OCI-LY1 (cell line): ENCODE measurements at regions not wholly inside any gene's neighbourhood (a gene's known extent, or its start where the extent isn't known, plus 50 kb on each side); places are given as distances from the start of the nearest gene placed in this dataset.

ENCODE experiments used
- H2AFZ ChIP-seq: fragments of 200-600 bp; sonication (generic), shearing (Covaris generic); 2 replicates; pipeline ENCODE4 v1.6.0; 2014; ENCODE audit warnings: antibody characterized with exemption, mild to moderate bottlenecking, low read length
- H3F3A ChIP-seq: fragments of 200-600 bp; sonication (generic), shearing (Covaris generic); 2 replicates; pipeline ENCODE4 v1.6.0; 2014; ENCODE audit warnings: mild to moderate bottlenecking, antibody characterized with exemption, low read length, moderate library complexity; ENCODE audit not compliant: insufficient read depth
- H3K27ac ChIP-seq: fragments of 200-600 bp; sonication (generic); 2 replicates; pipeline ENCODE4 v1.5.1; 2014; ENCODE audit warnings: low read length, mixed run types, mild to moderate bottlenecking, low read depth; ENCODE audit not compliant: poor library complexity, severe bottlenecking
- H3K27me3 ChIP-seq: fragments of 200-600 bp; sonication (generic); 2 replicates; pipeline ENCODE4 v1.6.0; 2014; ENCODE audit warnings: antibody characterized with exemption, mild to moderate bottlenecking, low read length, moderate library complexity; ENCODE audit not compliant: insufficient read depth
- H3K36me3 ChIP-seq: fragments of 200-600 bp; sonication (generic); 2 replicates; pipeline ENCODE4 v1.6.1; 2014; ENCODE audit warnings: mild to moderate bottlenecking, antibody characterized with exemption, low read length, moderate library complexity, mixed read lengths; ENCODE audit not compliant: insufficient read depth
- H3K4me1 ChIP-seq: fragments of 200-600 bp; sonication (generic); 2 replicates; pipeline ENCODE4 v1.5.1; 2014; ENCODE audit warnings: mild to moderate bottlenecking, low read length, moderate library complexity; ENCODE audit not compliant: insufficient read depth, severe bottlenecking
- H3K4me2 ChIP-seq: fragments of 200-600 bp; sonication (generic), shearing (Covaris generic); 2 replicates; pipeline ENCODE4 v1.6.1; 2014; ENCODE audit warnings: low read length
- H3K4me3 ChIP-seq: fragments of 200-600 bp; sonication (generic); 2 replicates; pipeline ENCODE4 v1.5.1; 2014; ENCODE audit warnings: low read length, low read depth, mild to moderate bottlenecking, mixed read lengths; ENCODE audit not compliant: poor library complexity, severe bottlenecking
- H3K79me2 ChIP-seq: fragments of 200-600 bp; shearing (Covaris generic); 2 replicates; pipeline ENCODE4 v1.6.1; 2016; ENCODE audit warnings: mixed run types, low read length, mixed read lengths; ENCODE audit not compliant: insufficient read depth
- H3K9ac ChIP-seq: fragments of 200-600 bp; sonication (generic), shearing (Covaris generic); 2 replicates; pipeline ENCODE4 v1.6.1; 2014; ENCODE audit warnings: mild to moderate bottlenecking, low read length, mixed read lengths
- H3K9me2 ChIP-seq: fragments of 200-600 bp; sonication (generic), shearing (Covaris generic); 2 replicates; pipeline ENCODE4 v1.6.1; 2014; ENCODE audit warnings: low read depth, mild to moderate bottlenecking, low read length, mixed read lengths
- H3K9me3 ChIP-seq: fragments of 200-600 bp; shearing (Covaris generic); 2 replicates; pipeline ENCODE4 v1.6.1; 2014; ENCODE audit warnings: low read length, mixed read lengths
- H4K20me1 ChIP-seq: fragments of 200-600 bp; sonication (generic), shearing (Covaris generic); 2 replicates; pipeline ENCODE4 v1.6.0; 2016; ENCODE audit warnings: mild to moderate bottlenecking, low read length; ENCODE audit not compliant: insufficient read depth
- CTCF ChIP-seq: fragments of 200-600 bp; sonication (generic), shearing (Covaris generic); IDR thresholded peaks from 2 replicates; pipeline ENCODE4 v1.5.1; 2017; ENCODE audit warnings: mild to moderate bottlenecking, antibody characterized with exemption, low read length, moderate library complexity, mixed read lengths
- EZH2 ChIP-seq: fragments of 200-600 bp; sonication (generic), shearing (Covaris generic); IDR thresholded peaks from 2 replicates; pipeline ENCODE4 v1.8.0; 2017; ENCODE audit warnings: borderline replicate concordance, mixed run types, mild to moderate bottlenecking, antibody characterized with exemption, low read length, moderate library complexity, mixed read lengths

DNA sequence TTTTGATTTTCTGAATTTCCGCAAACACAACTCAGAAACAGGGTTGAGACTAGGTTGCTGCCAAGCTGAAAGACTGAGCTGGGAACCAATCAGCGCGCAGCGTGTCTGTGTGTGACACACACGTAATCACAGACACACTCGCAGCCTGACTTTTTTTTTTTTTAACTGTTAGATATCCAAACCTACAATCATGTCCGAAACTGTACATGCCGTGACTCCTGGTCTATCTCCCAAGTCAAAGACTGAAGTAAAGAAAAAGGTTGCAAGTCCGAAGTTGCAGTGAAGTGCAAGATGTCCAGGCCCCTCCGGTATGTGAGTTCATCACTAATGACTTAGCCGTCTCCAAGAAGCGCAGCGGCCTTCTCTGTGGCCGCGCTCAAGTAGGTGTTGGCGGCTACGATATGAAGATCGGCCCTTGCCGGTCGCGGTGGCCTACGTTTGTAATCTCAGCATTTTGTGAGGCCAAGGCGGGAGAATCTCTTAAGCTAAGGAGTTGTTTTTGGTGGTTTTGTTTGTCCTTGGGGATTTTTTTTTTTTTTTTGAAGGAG lies 108.2 kb downstream of the HFE start:
- Histone ChIP-seq H3K9ac (peak overlapping the region; percentile 98), H3K4me1 (peaks cover 30% of the 10 kb centered on the region), H2AFZ (no peak overlapping the region), H3K9me2 (no peaks in the 10 kb centered on the region), H3K36me3 (peaks cover 8% of the 10 kb centered on the region; the same call in 1 of the 2 replicates), H3K9me3 (no peaks in the 10 kb centered on the region), H3K27me3 (no peaks in the 10 kb centered on the region), H3K4me3 (peak overlapping the region; percentile 85), H4K20me1 (no peaks in the 10 kb centered on the region), H3K27ac (peak overlapping the region; percentile 99), H3F3A (peaks cover 21% of the 10 kb centered on the region), H3K4me2 (peak overlapping the region; percentile 95), H3K79me2 (no peaks in the 10 kb centered on the region; the same call in 1 of the 2 replicates)
- TF ChIP-seq CTCF (no peak), EZH2 (no peak)

- no peaks in the 10 kb centered on the region for H3K27me3 ChIP-seq
- no peaks in the 10 kb centered on the region; the same call in 1 of the 2 replicates for H3K79me2 ChIP-seq
- no peaks in the 10 kb centered on the region for H4K20me1 ChIP-seq
- H3K4me1 ChIP-seq: peaks cover 32% of the 10 kb centered on the region
- peak overlapping the region; percentile 99 for H3K27ac ChIP-seq
- peak overlapping the region; percentile 85 for H3K4me3 ChIP-seq
- peak overlapping the region; percentile 98 for H3K9ac ChIP-seq
- no peaks in the 10 kb centered on the region for H3K9me3 ChIP-seq
- no peak overlapping the region for H2AFZ ChIP-seq
- no peak for TF ChIP-seq CTCF
- no peak for TF ChIP-seq EZH2
- H3K4me2 ChIP-seq: peak overlapping the region; percentile 95
- H3F3A ChIP-seq: peaks cover 21% of the 10 kb centered on the region
- H3K36me3 ChIP-seq: peaks cover 8% of the 10 kb centered on the region; the same call in 1 of the 2 replicates
- no peaks in the 10 kb centered on the region for H3K9me2 ChIP-seq
Observed at GRCh38 chr6:26195924-26196845, 109.0 kb downstream of the HFE start.

DNA sequence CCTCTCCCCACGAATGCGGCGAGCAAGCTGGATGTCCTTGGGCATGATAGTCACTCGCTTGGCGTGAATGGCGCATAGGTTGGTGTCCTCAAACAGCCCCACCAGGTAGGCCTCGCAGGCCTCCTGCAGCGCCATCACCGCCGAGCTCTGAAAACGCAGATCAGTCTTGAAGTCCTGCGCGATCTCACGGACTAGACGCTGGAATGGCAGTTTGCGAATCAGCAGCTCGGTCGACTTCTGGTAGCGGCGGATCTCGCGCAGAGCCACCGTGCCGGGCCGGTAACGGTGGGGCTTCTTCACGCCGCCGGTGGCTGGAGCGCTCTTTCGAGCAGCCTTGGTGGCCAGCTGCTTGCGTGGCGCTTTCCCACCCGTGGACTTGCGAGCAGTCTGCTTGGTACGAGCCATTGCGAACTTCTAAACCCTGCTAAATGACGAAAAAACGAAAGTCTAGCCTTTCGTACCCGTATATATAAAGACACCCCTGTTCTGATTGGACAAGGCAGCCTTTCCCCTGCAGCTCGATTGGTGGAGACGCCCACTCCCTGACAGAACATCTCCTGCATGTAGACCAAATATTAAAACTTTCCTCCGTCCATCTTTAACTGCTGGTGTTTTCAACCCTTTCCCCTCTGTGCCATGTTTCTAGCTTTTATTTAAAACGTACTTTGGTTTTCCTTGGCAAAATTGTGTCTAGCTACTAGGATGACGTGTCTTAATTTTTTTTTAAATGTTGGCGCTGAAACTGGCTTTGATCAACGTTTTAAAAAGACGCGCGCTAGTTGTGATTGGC lies 109.8 kb downstream of the HFE start:
- H3F3A ChIP-seq: peaks cover 24% of the 10 kb centered on the region
- no peak overlapping the region for H2AFZ ChIP-seq
- H3K9ac ChIP-seq: peak overlapping the region; percentile 98
- peak overlapping the region; percentile 95 for H3K4me2 ChIP-seq
- peak overlapping the region; percentile 99 for H3K27ac ChIP-seq
- peak overlapping the region; percentile 85 for H3K4me3 ChIP-seq
- no peaks in the 10 kb centered on the region; the same call in 1 of the 2 replicates for H3K79me2 ChIP-seq
- H3K27me3 ChIP-seq: no peaks in the 10 kb centered on the region
- H4K20me1 ChIP-seq: no peaks in the 10 kb centered on the region
- H3K36me3 ChIP-seq: peaks cover 8% of the 10 kb centered on the region; the same call in 1 of the 2 replicates
- H3K4me1 ChIP-seq: peaks cover 39% of the 10 kb centered on the region
- H3K9me2 ChIP-seq: no peaks in the 10 kb centered on the region
- no peaks in the 10 kb centered on the region for H3K9me3 ChIP-seq
- TF ChIP-seq EZH2: no peak
- peak; percentile 25; the same call in 1 of the 2 replicates for TF ChIP-seq CTCF
